Nephron progenitor cell (in vitro differentiated cells): ENCODE measurements at regions not wholly inside any gene's neighbourhood (a gene's known extent, or its start where the extent isn't known, plus 50 kb on each side); places are given as distances from the start of the nearest gene placed in this dataset.

Source experiments
- DNase-seq: peaks from one replicate; pipeline ENCODE4 v3.0.0; 2021
- H3K27ac Mint-ChIP-seq: 2 replicates; pipeline ENCODE4 v1.8.0; 2021; ENCODE audit warnings: mild to moderate bottlenecking, moderate library complexity, mixed read lengths
- H3K27me3 Mint-ChIP-seq: 2 replicates; pipeline ENCODE4 v1.8.0; 2021; ENCODE audit warnings: mild to moderate bottlenecking, low read depth, mixed read lengths; ENCODE audit not compliant: poor library complexity
- H3K36me3 Mint-ChIP-seq: 2 replicates; pipeline ENCODE4 v1.8.0; 2021; ENCODE audit warnings: low read depth, mixed read lengths
- H3K4me1 Mint-ChIP-seq: 2 replicates; pipeline ENCODE4 v1.8.0; 2021; ENCODE audit warnings: mixed read lengths
- H3K4me3 Mint-ChIP-seq: 2 replicates; pipeline ENCODE4 v1.8.0; 2021; ENCODE audit warnings: mild to moderate bottlenecking, moderate library complexity, mixed read lengths
- H3K9me3 Mint-ChIP-seq: 2 replicates; pipeline ENCODE4 v1.8.0; 2021; ENCODE audit warnings: mild to moderate bottlenecking, moderate library complexity, mixed read lengths
- CTCF ChIP-seq: fragments of 200-600 bp; sonication (generic); IDR thresholded peaks from 2 replicates; pipeline ENCODE4 v1.5.0; 2021; ENCODE audit warnings: antibody characterized with exemption

- Mint-ChIP-seq H3K4me3 (no peak overlapping the region), H3K27me3 (peaks cover 2% of the 10 kb centered on the region), H3K27ac (no peak overlapping the region), H3K4me1 (no peaks in the 10 kb centered on the region), H3K9me3 (no peaks in the 10 kb centered on the region), H3K36me3 (no peaks in the 10 kb centered on the region)
- TF ChIP-seq CTCF, result no peak
- DNase-seq, result no peak
Measured at GRCh38 chr4:66219401-66219800, 549.1 kb upstream of the EPHA5 start.

- no peak overlapping the region for H3K4me3 Mint-ChIP-seq
- no peak overlapping the region for H3K27ac Mint-ChIP-seq
- H3K27me3 Mint-ChIP-seq, result peaks cover 2% of the 10 kb centered on the region
- no peaks in the 10 kb centered on the region for H3K36me3 Mint-ChIP-seq
- no peak for TF ChIP-seq CTCF
- no peak for DNase-seq
- no peaks in the 10 kb centered on the region for H3K4me1 Mint-ChIP-seq
- H3K9me3 Mint-ChIP-seq, result no peaks in the 10 kb centered on the region
Measured at GRCh38 chr4:66216252-66216651, 546.0 kb upstream of the EPHA5 start.

GRCh38 chr4:66212489-66212888, 542.2 kb upstream of the EPHA5 start:
- H3K27me3 Mint-ChIP-seq, result peaks cover 4% of the 10 kb centered on the region
- H3K36me3 Mint-ChIP-seq, result no peaks in the 10 kb centered on the region
- no peak overlapping the region for H3K4me3 Mint-ChIP-seq
- peaks cover 5% of the 10 kb centered on the region for H3K9me3 Mint-ChIP-seq
- no peak for DNase-seq
- no peaks in the 10 kb centered on the region for H3K4me1 Mint-ChIP-seq
- H3K27ac Mint-ChIP-seq, result no peak overlapping the region
- TF ChIP-seq CTCF, result no peak

- Mint-ChIP-seq H3K27me3 (no peaks in the 10 kb centered on the region), H3K4me3 (no peak overlapping the region), H3K9me3 (peaks cover 5% of the 10 kb centered on the region), H3K36me3 (no peaks in the 10 kb centered on the region), H3K27ac (no peak overlapping the region), H3K4me1 (no peaks in the 10 kb centered on the region)
- no peak for TF ChIP-seq CTCF
- DNase-seq, result no peak
Measured at GRCh38 chr4:66204534-66205247, 534.4 kb upstream of the EPHA5 start.

- DNase-seq, result no peak
- no peaks in the 10 kb centered on the region for H3K4me1 Mint-ChIP-seq
Measured at GRCh38 chr4:66202870-66203269, 532.6 kb upstream of the EPHA5 start.

More at GRCh38 chr4:66202870-66203269, 532.6 kb upstream of the EPHA5 start:
- no peak for TF ChIP-seq CTCF
- no peaks in the 10 kb centered on the region for H3K36me3 Mint-ChIP-seq
- no peak overlapping the region for H3K4me3 Mint-ChIP-seq
- H3K9me3 Mint-ChIP-seq, result no peaks in the 10 kb centered on the region
- H3K27me3 Mint-ChIP-seq, result no peaks in the 10 kb centered on the region
- H3K27ac Mint-ChIP-seq, result no peak overlapping the region
